Sigmoid colon (tissue), 4 donors: ENCODE measurements at regions not wholly inside any gene's neighbourhood (a gene's known extent, or its start where the extent isn't known, plus 50 kb on each side); places are given as distances from the start of the nearest gene placed in this dataset.

Source experiments
- CTCF ChIP-seq, 4 experiments: fragments of 450-650 bp in 3 of 4; fragments of 200-600 bp in 1 of 4; IDR thresholded peaks; one replicate each; pipeline ENCODE4 v1.5.1; 2016 to 2019; ENCODE audit warnings: antibody characterized with exemption in 4 of 4, mild to moderate bottlenecking in 3 of 4, moderate library complexity in 2 of 4
- EP300 ChIP-seq, 4 donors: sonication (generic); formaldehyde crosslinking; IDR thresholded peaks; one replicate each; pipeline ENCODE4 v1.6.1; 2017; ENCODE audit warnings: antibody characterized with exemption in 4 of 4
- POLR2A ChIP-seq, 2 donors: fragments of 450-650 bp; IDR thresholded peaks; one replicate each; pipeline ENCODE4 v1.6.1; 2016; ENCODE audit warnings: antibody characterized with exemption in 2 of 2, mild to moderate bottlenecking in 2 of 2, moderate library complexity in 2 of 2
- POLR2AphosphoS5 ChIP-seq, 4 donors: sonication (generic); formaldehyde crosslinking; IDR thresholded peaks; one replicate each; pipeline ENCODE4 v1.6.1; 2017; ENCODE audit warnings: antibody characterized with exemption in 4 of 4

GRCh38 chr1:2935184-2935583, 86.1 kb upstream of the ACTRT2 start:
- no peak for TF ChIP-seq EP300 (IDR thresholded peaks at IDR 0.05)
- TF ChIP-seq CTCF (IDR thresholded peaks at IDR 0.05) = no peak
- no peak for TF ChIP-seq POLR2AphosphoS5 (IDR thresholded peaks at IDR 0.05)
- no peak for TF ChIP-seq POLR2A (IDR thresholded peaks at IDR 0.05)
